OCI-LY7 (cell line): ENCODE measurements at regions not wholly inside any gene's neighbourhood (a gene's known extent, or its start where the extent isn't known, plus 50 kb on each side); places are given as distances from the start of the nearest gene placed in this dataset.

Source experiments
- EZH2phosphoT487 ChIP-seq: fragments of 200-600 bp; sonication (generic); IDR thresholded peaks from 2 replicates; pipeline ENCODE4 v1.6.1; 2018; ENCODE audit warnings: low read depth, borderline replicate concordance, mild to moderate bottlenecking, mixed run types, antibody characterized with exemption, low read length, moderate library complexity, mixed read lengths
- TF ChIP-seq, protein P1 (sequence below): fragments of 200-600 bp; sonication (generic); conservative IDR thresholded peaks from 2 replicates; pipeline ENCODE4 v1.5.1; 2014; ENCODE audit warnings: mild to moderate bottlenecking, antibody characterized with exemption, low read length, moderate library complexity, mixed read lengths

DNA sequence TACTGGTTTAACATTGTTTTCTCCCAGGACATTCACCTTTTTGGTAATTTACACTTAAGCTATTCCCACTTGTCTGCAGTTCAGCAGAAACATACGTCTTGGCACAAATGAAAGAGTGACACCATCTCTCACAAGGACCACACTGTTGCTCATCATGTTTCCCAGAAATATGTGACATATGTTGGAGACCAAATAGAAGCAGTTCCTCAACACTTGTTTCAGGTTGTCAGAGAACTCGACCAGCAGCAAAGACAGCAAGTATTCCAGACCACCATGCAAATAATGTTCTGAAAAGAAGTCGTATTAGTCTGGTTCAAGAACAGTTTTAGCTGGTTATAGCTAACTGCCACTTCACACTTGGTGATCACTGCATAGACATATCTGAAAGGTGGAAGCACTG lies 81.3 kb upstream of the KLF6 start:
- TF ChIP-seq, protein P1, sequence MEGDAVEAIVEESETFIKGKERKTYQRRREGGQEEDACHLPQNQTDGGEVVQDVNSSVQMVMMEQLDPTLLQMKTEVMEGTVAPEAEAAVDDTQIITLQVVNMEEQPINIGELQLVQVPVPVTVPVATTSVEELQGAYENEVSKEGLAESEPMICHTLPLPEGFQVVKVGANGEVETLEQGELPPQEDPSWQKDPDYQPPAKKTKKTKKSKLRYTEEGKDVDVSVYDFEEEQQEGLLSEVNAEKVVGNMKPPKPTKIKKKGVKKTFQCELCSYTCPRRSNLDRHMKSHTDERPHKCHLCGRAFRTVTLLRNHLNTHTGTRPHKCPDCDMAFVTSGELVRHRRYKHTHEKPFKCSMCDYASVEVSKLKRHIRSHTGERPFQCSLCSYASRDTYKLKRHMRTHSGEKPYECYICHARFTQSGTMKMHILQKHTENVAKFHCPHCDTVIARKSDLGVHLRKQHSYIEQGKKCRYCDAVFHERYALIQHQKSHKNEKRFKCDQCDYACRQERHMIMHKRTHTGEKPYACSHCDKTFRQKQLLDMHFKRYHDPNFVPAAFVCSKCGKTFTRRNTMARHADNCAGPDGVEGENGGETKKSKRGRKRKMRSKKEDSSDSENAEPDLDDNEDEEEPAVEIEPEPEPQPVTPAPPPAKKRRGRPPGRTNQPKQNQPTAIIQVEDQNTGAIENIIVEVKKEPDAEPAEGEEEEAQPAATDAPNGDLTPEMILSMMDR, result no peak
- no peak for TF ChIP-seq EZH2phosphoT487
